ENCODE measurements at regions not wholly inside any gene's neighbourhood (a gene's known extent, or its start where the extent isn't known, plus 50 kb on each side); places are given as distances from the start of the nearest gene placed in this dataset.
"Not testable (repeated sequence)": the region's sequence is repeated elsewhere in the genome, so short reads cannot be mapped to it uniquely, and the experiment has no call there.

DNA sequence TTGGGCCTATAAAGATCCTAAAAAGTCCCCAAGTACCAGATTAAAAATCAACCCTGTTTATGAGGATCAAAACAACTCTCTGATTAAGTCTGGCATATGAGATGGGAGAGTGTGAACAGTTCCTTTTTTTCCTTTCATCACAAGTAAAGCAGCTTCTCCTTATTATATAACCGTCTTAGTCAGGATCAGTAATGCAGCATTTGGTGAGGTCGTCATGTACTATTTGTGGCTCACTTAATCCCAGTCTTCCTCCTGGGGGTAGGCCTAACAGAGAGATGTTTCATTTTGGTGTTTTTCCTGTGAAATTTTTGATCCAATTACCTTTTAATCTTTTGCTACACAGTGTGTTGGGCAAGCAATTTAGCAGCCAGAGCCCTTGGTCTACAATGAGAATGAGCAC lies 333.1 kb upstream of the KCNMB2 start:
- H3K27ac ChIP-seq (replicated peaks in 1 of 4) = peak overlapping the region; percentile 12 to 34 (median 27)
- 29% methylated on average over 2 of the region's 2 CpGs for WGBS

DNA sequence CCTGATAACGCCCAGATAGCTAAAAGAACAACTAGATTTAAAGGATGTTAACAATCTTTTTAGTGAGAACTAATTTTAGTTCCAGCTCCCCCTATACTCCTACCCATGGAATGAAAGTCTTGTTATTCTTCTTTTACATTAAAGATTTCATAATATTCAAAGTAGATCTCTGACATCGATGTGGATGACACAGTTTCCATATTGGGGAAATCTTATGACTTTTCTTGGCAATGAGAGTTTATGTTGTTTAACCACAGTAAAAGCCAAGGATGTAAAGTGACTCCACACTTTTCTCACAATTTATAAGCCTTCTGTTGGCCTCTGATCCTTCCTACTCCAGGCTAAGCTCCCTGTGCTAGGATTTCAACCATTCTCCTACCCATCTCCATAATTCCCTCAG lies 332.6 kb upstream of the KCNMB2 start:
- Histone ChIP-seq H3K27me3 (no peaks in the 10 kb centered on the region), H3K4me1 (peaks cover 9 to 26% (median 23%) of the 10 kb centered on the region in 4 donors), H3K27ac (replicated peaks in 1 of 4) (peak overlapping the region; percentile 12 to 34 (median 27)), H3K36me3 (no peaks in the 10 kb centered on the region), H3K4me3 (no peak overlapping the region), H3K9me3 (no peaks in the 10 kb centered on the region)
- TF ChIP-seq EP300 (IDR thresholded peaks at IDR 0.05) (no peak), POLR2AphosphoS5 (IDR thresholded peaks at IDR 0.05) (no peak), POLR2A (IDR thresholded peaks at IDR 0.05; ENCODE audit: low read depth) (no peak)
- TF ChIP-seq, protein P1, sequence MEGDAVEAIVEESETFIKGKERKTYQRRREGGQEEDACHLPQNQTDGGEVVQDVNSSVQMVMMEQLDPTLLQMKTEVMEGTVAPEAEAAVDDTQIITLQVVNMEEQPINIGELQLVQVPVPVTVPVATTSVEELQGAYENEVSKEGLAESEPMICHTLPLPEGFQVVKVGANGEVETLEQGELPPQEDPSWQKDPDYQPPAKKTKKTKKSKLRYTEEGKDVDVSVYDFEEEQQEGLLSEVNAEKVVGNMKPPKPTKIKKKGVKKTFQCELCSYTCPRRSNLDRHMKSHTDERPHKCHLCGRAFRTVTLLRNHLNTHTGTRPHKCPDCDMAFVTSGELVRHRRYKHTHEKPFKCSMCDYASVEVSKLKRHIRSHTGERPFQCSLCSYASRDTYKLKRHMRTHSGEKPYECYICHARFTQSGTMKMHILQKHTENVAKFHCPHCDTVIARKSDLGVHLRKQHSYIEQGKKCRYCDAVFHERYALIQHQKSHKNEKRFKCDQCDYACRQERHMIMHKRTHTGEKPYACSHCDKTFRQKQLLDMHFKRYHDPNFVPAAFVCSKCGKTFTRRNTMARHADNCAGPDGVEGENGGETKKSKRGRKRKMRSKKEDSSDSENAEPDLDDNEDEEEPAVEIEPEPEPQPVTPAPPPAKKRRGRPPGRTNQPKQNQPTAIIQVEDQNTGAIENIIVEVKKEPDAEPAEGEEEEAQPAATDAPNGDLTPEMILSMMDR (IDR thresholded peaks at IDR 0.05) = no peak
- intact Hi-C loops (cut with DNase I) = no loop called here
- DNase-seq (ENCODE audit: extremely low spot score) = no peak
- 65% methylated on average over 2 of the region's 2 CpGs for WGBS

More for the DNA sequence above, 333.1 kb upstream of the KCNMB2 start:
- Histone ChIP-seq H3K9me3 (no peaks in the 10 kb centered on the region), H3K4me3 (no peak overlapping the region), H3K27me3 (no peaks in the 10 kb centered on the region), H3K4me1 (peaks cover 9 to 29% (median 26%) of the 10 kb centered on the region in 4 donors), H3K36me3 (no peaks in the 10 kb centered on the region)
- intact Hi-C loops (cut with DNase I) = no loop called here
- DNase-seq (ENCODE audit: extremely low spot score) = no peak
- TF ChIP-seq POLR2A (IDR thresholded peaks at IDR 0.05; ENCODE audit: low read depth) (no peak), EP300 (IDR thresholded peaks at IDR 0.05) (no peak), POLR2AphosphoS5 (IDR thresholded peaks at IDR 0.05) (no peak)
- TF ChIP-seq, protein P1 (IDR thresholded peaks at IDR 0.05) = no peak

GRCh38 chr3:178205740-178206139 lies 330.5 kb upstream of the KCNMB2 start:
- Histone ChIP-seq H3K27ac (replicated peaks in 1 of 4) (no peak overlapping the region), H3K9me3 (no peaks in the 10 kb centered on the region), H3K36me3 (no peaks in the 10 kb centered on the region), H3K27me3 (no peaks in the 10 kb centered on the region), H3K4me1 (peaks cover 9 to 26% (median 22%) of the 10 kb centered on the region in 4 donors), H3K4me3 (no peak overlapping the region)
- no peak for TF ChIP-seq EP300 (IDR thresholded peaks at IDR 0.05)
- no peak for TF ChIP-seq POLR2AphosphoS5 (IDR thresholded peaks at IDR 0.05)
- no peak for TF ChIP-seq POLR2A (IDR thresholded peaks at IDR 0.05; ENCODE audit: low read depth)
- TF ChIP-seq, protein P1 (IDR thresholded peaks at IDR 0.05) = no peak
- DNase-seq (ENCODE audit: extremely low spot score) = no peak
- intact Hi-C loops (cut with DNase I) = no loop called here
- WGBS = 64% methylated on average over 1 of the region's 1 CpG

- TF ChIP-seq POLR2A (IDR thresholded peaks at IDR 0.05; ENCODE audit: low read depth) (no peak), POLR2AphosphoS5 (IDR thresholded peaks at IDR 0.05) (no peak), EP300 (IDR thresholded peaks at IDR 0.05) (no peak)
- TF ChIP-seq, protein P1 (IDR thresholded peaks at IDR 0.05) = no peak
- Histone ChIP-seq H3K27me3 (no peaks in the 10 kb centered on the region), H3K4me1 (peaks cover 9 to 26% (median 22%) of the 10 kb centered on the region in 4 donors), H3K27ac (replicated peaks in 1 of 4) (no peak overlapping the region), H3K4me3 (no peak overlapping the region), H3K9me3 (no peaks in the 10 kb centered on the region), H3K36me3 (no peaks in the 10 kb centered on the region)
- intact Hi-C loops (cut with DNase I) = no loop called here
- no peak for DNase-seq (ENCODE audit: extremely low spot score)
- 82% methylated on average over 3 of the region's 3 CpGs for WGBS
These were observed 329.7 kb upstream of the KCNMB2 start for GRCh38 chr3:178206521-178206920.

- H3K4me3 ChIP-seq; H3K27me3 ChIP-seq; DNase-seq (ENCODE audit: extremely low spot score); H3K27ac ChIP-seq (replicated peaks in 1 of 4); H3K9me3 ChIP-seq; H3K36me3 ChIP-seq; intact Hi-C loops (cut with DNase I): not testable (repeated sequence)
- peaks cover 9 to 22% (median 18%) of the 10 kb centered on the region in 4 donors for H3K4me1 ChIP-seq
- WGBS = 92% methylated on average over 2 of the region's 2 CpGs
These were observed 329.1 kb upstream of the KCNMB2 start for GRCh38 chr3:178207161-178207560.

DNA sequence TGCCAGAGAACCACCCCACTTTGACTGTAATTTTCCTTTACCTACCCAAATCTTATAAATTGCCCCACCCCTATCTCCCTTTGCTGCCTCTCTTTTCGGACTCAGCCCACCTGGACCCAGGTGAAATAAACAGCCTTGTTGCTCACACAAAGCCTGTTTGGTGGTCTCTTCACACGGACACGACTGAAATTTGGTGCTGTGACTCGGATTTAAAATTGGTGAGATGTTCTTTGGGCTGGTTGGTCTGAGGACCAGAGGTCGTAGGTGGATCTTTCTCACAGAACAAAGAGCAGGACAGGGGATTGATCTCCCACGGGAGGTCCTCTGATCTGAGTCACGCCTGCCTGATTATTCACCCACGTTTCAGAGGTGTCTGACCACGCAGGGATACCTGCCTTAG lies 328.6 kb upstream of the KCNMB2 start:
- H3K27me3 ChIP-seq; intact Hi-C loops (cut with DNase I): not testable (repeated sequence)

DNA sequence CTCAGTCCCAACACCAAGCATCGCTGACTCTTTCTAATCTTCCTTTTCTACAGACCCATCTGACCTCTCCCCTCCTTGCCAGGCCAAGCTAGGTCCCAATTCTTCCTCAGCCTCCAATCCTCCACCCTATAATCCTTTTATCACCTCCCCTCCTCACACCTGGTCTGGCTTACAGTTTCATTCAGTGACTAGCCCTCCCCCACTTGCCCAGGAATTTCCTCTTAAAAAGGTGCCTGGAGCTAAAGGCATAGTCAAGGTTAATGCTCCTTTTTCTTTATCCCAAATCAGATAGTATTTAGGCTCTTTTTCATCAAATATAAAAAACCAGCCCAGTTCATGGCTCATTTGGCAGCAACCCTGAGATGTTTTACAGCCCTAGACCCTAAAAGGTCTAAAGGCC lies 327.1 kb upstream of the KCNMB2 start:
- H3K4me3 ChIP-seq; H3K9me3 ChIP-seq; H3K27me3 ChIP-seq; DNase-seq (ENCODE audit: extremely low spot score); H3K27ac ChIP-seq (replicated peaks in 1 of 4); H3K36me3 ChIP-seq; intact Hi-C loops (cut with DNase I); H3K4me1 ChIP-seq: not testable (repeated sequence)
- WGBS = 100% methylated on average over 1 of the region's 1 CpG

More for the DNA sequence above, 328.6 kb upstream of the KCNMB2 start:
- peaks cover 9 to 19% (median 16%) of the 10 kb centered on the region in 4 donors for H3K4me1 ChIP-seq
- H3K4me3 ChIP-seq; DNase-seq (ENCODE audit: extremely low spot score); H3K36me3 ChIP-seq; H3K27ac ChIP-seq (replicated peaks in 1 of 4); H3K9me3 ChIP-seq: not testable (repeated sequence)
- 93% methylated on average over 9 of the region's 9 CpGs for WGBS

DNA sequence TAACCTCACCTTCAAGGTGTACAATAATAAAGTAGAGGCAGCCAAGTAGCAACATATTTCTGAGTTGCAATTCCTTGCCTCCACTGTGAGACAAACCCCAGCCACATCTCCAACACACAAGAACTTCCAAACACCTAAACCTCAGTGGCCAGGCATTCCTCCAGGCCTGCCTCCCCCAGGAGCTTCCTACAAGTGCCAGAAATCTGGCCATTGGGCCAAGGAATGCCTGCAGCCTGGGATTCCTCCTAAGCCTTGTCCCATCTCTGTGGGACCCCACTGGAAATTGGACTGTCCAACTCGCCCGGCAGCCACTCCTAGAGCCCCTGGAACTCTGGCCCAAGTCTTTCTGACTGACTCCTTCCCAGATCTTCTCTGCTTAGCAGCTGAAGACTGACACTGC lies 326.6 kb upstream of the KCNMB2 start:
- H3K4me1 ChIP-seq; H3K27ac ChIP-seq (replicated peaks in 1 of 4); H3K4me3 ChIP-seq; H3K36me3 ChIP-seq; H3K27me3 ChIP-seq; DNase-seq (ENCODE audit: extremely low spot score); intact Hi-C loops (cut with DNase I); H3K9me3 ChIP-seq: not testable (repeated sequence)
- WGBS = 100% methylated on average over 2 of the region's 2 CpGs
